Astrocyte (in vitro differentiated cells and primary cell): ENCODE measurements at regions not wholly inside any gene's neighbourhood (a gene's known extent, or its start where the extent isn't known, plus 50 kb on each side); places are given as distances from the start of the nearest gene placed in this dataset.

Experiments used
- DNase-seq: peaks from one replicate; pipeline ENCODE4 v3.0.0-alpha.2; 2010; ENCODE audit warnings: low read depth
- FAIRE-seq: peaks from 2 replicates; lab custom pipeline; 2011; peaks lifted over from hg19 to GRCh38; lab: Jason Lieb, UNC
- H2AFZ ChIP-seq: 2 replicates; pipeline ENCODE4 v1.6.0; 2012; ENCODE audit warnings: low read depth, low read length, inconsistent platforms
- H3K27ac ChIP-seq: 2 replicates; pipeline ENCODE4 v1.5.1; 2011; ENCODE audit warnings: low read depth, low read length, inconsistent platforms
- H3K27me3 ChIP-seq: 2 replicates; pipeline ENCODE4 v1.6.0; 2011; ENCODE audit warnings: low read length, inconsistent platforms; ENCODE audit not compliant: insufficient read depth
- H3K36me3 ChIP-seq: 2 replicates; pipeline ENCODE4 v1.5.1; 2011; ENCODE audit warnings: low read length, inconsistent platforms; ENCODE audit not compliant: insufficient read depth
- H3K4me1 ChIP-seq: 2 replicates; pipeline ENCODE4 v1.5.1; 2011; ENCODE audit warnings: low read length, inconsistent platforms; ENCODE audit not compliant: insufficient read depth
- H3K4me2 ChIP-seq: 2 replicates; pipeline ENCODE4 v1.6.0; 2012; ENCODE audit warnings: low read length, inconsistent platforms
- H3K4me3 ChIP-seq: 2 replicates; pipeline ENCODE4 v1.5.1; 2011; ENCODE audit warnings: low read depth, mild to moderate bottlenecking, low read length, inconsistent platforms; ENCODE audit not compliant: insufficient read depth
- H3K79me2 ChIP-seq: 2 replicates; pipeline ENCODE4 v1.6.0; 2012; ENCODE audit warnings: mild to moderate bottlenecking, low read length, inconsistent platforms; ENCODE audit not compliant: insufficient read depth
- H3K9ac ChIP-seq: 2 replicates; pipeline ENCODE4 v1.6.0; 2012; ENCODE audit warnings: mild to moderate bottlenecking, low read length, inconsistent platforms
- H3K9me3 ChIP-seq: 2 replicates; pipeline ENCODE4 v1.5.1; 2012; ENCODE audit warnings: low read depth, mild to moderate bottlenecking, low read length, inconsistent platforms; ENCODE audit not compliant: insufficient read depth
- H4K20me1 ChIP-seq: 2 replicates; pipeline ENCODE4 v1.6.0; 2012; ENCODE audit warnings: low read length, inconsistent platforms; ENCODE audit not compliant: insufficient read depth
- H3K27ac Mint-ChIP-seq: one replicate; pipeline ENCODE4 v1.8.0; 2021; ENCODE audit warnings: mild to moderate bottlenecking, mixed read lengths; ENCODE audit not compliant: unreplicated experiment
- H3K27me3 Mint-ChIP-seq: one replicate; pipeline ENCODE4 v1.8.0; 2021; ENCODE audit warnings: low read depth, mixed read lengths; ENCODE audit not compliant: unreplicated experiment
- H3K36me3 Mint-ChIP-seq: one replicate; pipeline ENCODE4 v1.8.0; 2021; ENCODE audit warnings: low read depth, mixed read lengths; ENCODE audit not compliant: unreplicated experiment
- H3K4me1 Mint-ChIP-seq: one replicate; pipeline ENCODE4 v1.8.0; 2021; ENCODE audit warnings: low read depth, mixed read lengths; ENCODE audit not compliant: unreplicated experiment
- H3K4me3 Mint-ChIP-seq: one replicate; pipeline ENCODE4 v1.8.0; 2021; ENCODE audit warnings: mild to moderate bottlenecking, moderate library complexity, mixed read lengths; ENCODE audit not compliant: unreplicated experiment
- H3K9me3 Mint-ChIP-seq: one replicate; pipeline ENCODE4 v1.8.0; 2021; ENCODE audit warnings: mild to moderate bottlenecking, mixed read lengths; ENCODE audit not compliant: unreplicated experiment
- CTCF ChIP-seq: IDR thresholded peaks from 2 replicates; pipeline ENCODE4 v1.5.1; 2011; ENCODE audit warnings: low read depth, mild to moderate bottlenecking, inconsistent platforms, low read length, moderate library complexity; ENCODE audit not compliant: insufficient read depth
- EZH2 ChIP-seq: IDR thresholded peaks from 2 replicates; pipeline ENCODE4 v1.6.1; 2012; ENCODE audit warnings: mild to moderate bottlenecking, low read length, inconsistent platforms; ENCODE audit not compliant: insufficient read depth

GRCh38 chr13:79861731-79862130 lies 380.8 kb downstream of the NDFIP2 start:
- Mint-ChIP-seq H3K27ac (no peak overlapping the region), H3K36me3 (no peaks in the 10 kb centered on the region), H3K4me3 (no peak overlapping the region), H3K27me3 (no peaks in the 10 kb centered on the region), H3K4me1 (peaks cover 2% of the 10 kb centered on the region), H3K9me3 (peaks cover 2% of the 10 kb centered on the region)
- H4K20me1 ChIP-seq = no peaks in the 10 kb centered on the region
- no peaks in the 10 kb centered on the region for H3K4me1 ChIP-seq
- no peak overlapping the region for H3K9ac ChIP-seq
- TF ChIP-seq CTCF (no peak), EZH2 (no peak)
- H2AFZ ChIP-seq = no peak overlapping the region
- FAIRE-seq (no peak), DNase-seq (no peak)
- no peaks in the 10 kb centered on the region for H3K9me3 ChIP-seq
- H3K36me3 ChIP-seq = no peaks in the 10 kb centered on the region
- no peaks in the 10 kb centered on the region for H3K27me3 ChIP-seq
- H3K4me3 ChIP-seq = no peak overlapping the region
- H3K27ac ChIP-seq = no peak overlapping the region
- no peak overlapping the region for H3K4me2 ChIP-seq
- no peaks in the 10 kb centered on the region for H3K79me2 ChIP-seq

GRCh38 chr13:79860791-79861190 lies 379.8 kb downstream of the NDFIP2 start:
- Histone ChIP-seq H3K27me3 (no peaks in the 10 kb centered on the region), H3K4me1 (no peaks in the 10 kb centered on the region), H3K36me3 (no peaks in the 10 kb centered on the region), H3K9me3 (no peaks in the 10 kb centered on the region), H2AFZ (no peak overlapping the region), H3K4me3 (no peak overlapping the region), H3K27ac (no peak overlapping the region), H3K4me2 (no peak overlapping the region), H3K9ac (no peak overlapping the region), H3K79me2 (no peaks in the 10 kb centered on the region), H4K20me1 (no peaks in the 10 kb centered on the region)
- H3K9me3 Mint-ChIP-seq = peaks cover 2% of the 10 kb centered on the region
- no peak overlapping the region for H3K4me3 Mint-ChIP-seq
- peaks cover 2% of the 10 kb centered on the region for H3K4me1 Mint-ChIP-seq
- FAIRE-seq (no peak), DNase-seq (no peak)
- H3K27ac Mint-ChIP-seq = no peak overlapping the region
- TF ChIP-seq EZH2 (no peak), CTCF (no peak)
- H3K36me3 Mint-ChIP-seq = no peaks in the 10 kb centered on the region
- H3K27me3 Mint-ChIP-seq = no peaks in the 10 kb centered on the region

- FAIRE-seq (no peak), DNase-seq (no peak)
- Histone ChIP-seq H3K79me2 (no peaks in the 10 kb centered on the region), H3K36me3 (no peaks in the 10 kb centered on the region), H3K4me2 (no peak overlapping the region), H3K4me1 (no peaks in the 10 kb centered on the region), H2AFZ (no peak overlapping the region), H3K27ac (no peak overlapping the region), H4K20me1 (no peaks in the 10 kb centered on the region), H3K9me3 (no peaks in the 10 kb centered on the region), H3K9ac (no peak overlapping the region), H3K27me3 (no peaks in the 10 kb centered on the region), H3K4me3 (no peak overlapping the region)
- Mint-ChIP-seq H3K36me3 (no peaks in the 10 kb centered on the region), H3K4me3 (no peak overlapping the region), H3K9me3 (peaks cover 2% of the 10 kb centered on the region), H3K27ac (no peak overlapping the region), H3K4me1 (peaks cover 2% of the 10 kb centered on the region), H3K27me3 (no peaks in the 10 kb centered on the region)
- no peak for TF ChIP-seq EZH2
These were observed 378.8 kb downstream of the NDFIP2 start for GRCh38 chr13:79859756-79860155.
